Heart right ventricle (tissue), 16 donors: ENCODE measurements at regions not wholly inside any gene's neighbourhood (a gene's known extent, or its start where the extent isn't known, plus 50 kb on each side); places are given as distances from the start of the nearest gene placed in this dataset.

Experiments
- ATAC-seq, 8 donors: fragments of 200-7000 bp; cut with Tn5 transposase; one replicate each; pipeline ENCODE4 v1.9.1; 2020; ENCODE audit warnings: mild to moderate bottlenecking in 8 of 8, moderate library complexity in 8 of 8, moderate number of reproducible peaks in 1 of 8
- DNase-seq, 2 donors: peaks; one replicate each; pipeline ENCODE4 v3.0.0-alpha.2; 2020
- H3K27ac ChIP-seq, 10 donors: fragments of 200-600 bp; sonication (generic) in 2 of 10; one replicate each; pipeline versions ENCODE4 v1.5.0 to v1.8.0; 2020 to 2022; ENCODE audit warnings: mild to moderate bottlenecking in 3 of 10
- H3K27me3 ChIP-seq, 7 donors: fragments of 200-600 bp; one replicate each; pipeline ENCODE4 v1.8.0; 2021 to 2022; ENCODE audit warnings: mild to moderate bottlenecking in 2 of 7
- H3K36me3 ChIP-seq, 9 donors: fragments of 200-600 bp; sonication (generic) in 1 of 9; one replicate each; pipeline versions ENCODE4 v1.5.0 to v1.8.0; 2020 to 2022; ENCODE audit warnings: mild to moderate bottlenecking in 2 of 9
- H3K4me1 ChIP-seq, 9 donors: fragments of 200-600 bp; sonication (generic) in 1 of 9; one replicate each; pipeline versions ENCODE4 v1.5.0 to v1.8.0; 2020 to 2022; ENCODE audit warnings: mild to moderate bottlenecking in 4 of 9
- H3K4me3 ChIP-seq, 10 donors: fragments of 200-600 bp; sonication (generic) in 2 of 10; one replicate each; pipeline versions ENCODE4 v1.5.0 to v1.8.0; 2020 to 2022; ENCODE audit warnings: mild to moderate bottlenecking in 7 of 10, moderate library complexity in 2 of 10
- H3K9me3 ChIP-seq, 11 donors: fragments of 200-600 bp in 10 of 11; sonication (generic) in 2 of 11; one replicate each; pipeline versions ENCODE4 v1.5.0 to v1.8.0; 2013 to 2022; ENCODE audit warnings: mild to moderate bottlenecking in 2 of 11, control low read depth in 1 of 11, moderate library complexity in 1 of 11
- CTCF ChIP-seq, 9 donors: fragments of 200-600 bp; sonication (generic) in 2 of 9; IDR thresholded peaks; one replicate each; pipeline versions ENCODE4 v1.5.0 to v1.8.0; 2021 to 2022; ENCODE audit warnings: antibody characterized with exemption in 9 of 9, mild to moderate bottlenecking in 5 of 9, moderate library complexity in 1 of 9
- WGBS, 2 donors: extraction: QIAGEN DNeasy Blood & Tissue Kit; methylation state at CpG; one replicate each; pipeline ENCODE4 v1.1.7; 2013; ENCODE audit warnings: inconsistent platforms in 1 of 2; 5-methylcytosine and 5-hydroxymethylcytosine counted together
- intact Hi-C, 10 donors: fragments of 100-400 bp; cut with DNase I; formaldehyde crosslinking; loops; one replicate each; pipeline versions ENCODE4 v1.11.1 to v1.14.2; 2022
- donor health status: Arrhythmogenic right ventricular cardiomyopathy.
- donor health status: ischemic (EF 13 %, LVEDD 7.1; RV severe dilation, severe dysfunction).
- donor health status: healthy with polysubstance abuse.
- donor health status: DM: no; HTN: yes; CAD: no.
- donor health status: DM: no; HTN: no; CAD: no.
- donor health status: ischemic (EF 25% LVEDD 6.9; RV normal size, moderate dysfunction).
- donor health status: ischemic (EF 25% LVEDD 5.7; RV mildly dilated, moderate dysfunction).
- donor health status: healthy.
- donor health status: DM: yes; HTN: yes; CAD: no.
- donor health status: Ischemic cardiomyopathy.
- donor health status: ischemic (EF 35%, LVEDD 5.7; RV mildly dilated, moderate dysfunction).
- donor health status: nonischemic (EF 11% LVEDD 7.7; RV severe dilation, severe dysfunction).
- donor health status: DM: yes; HTN: yes; CAD: no.
- donor health status: PGD.
- donor health status: ischemic (EF 29% LVEDD 5.4; RV normal size, mild dysfunction).
- donor health status: nonischemic (EF 23%, LVEDD 6.1; RV moderate dilation, normal function).

GRCh38 chr17:34850023-34850422 is 111.2 kb downstream of the CCT6B start:
- ATAC-seq, result no peak
- Histone ChIP-seq H3K4me3 (no peak overlapping the region), H3K4me1 (peaks cover 0 to 5% (median 0%) of the 10 kb centered on the region in 9 donors), H3K36me3 (no peaks in the 10 kb centered on the region), H3K9me3 (no peaks in the 10 kb centered on the region), H3K27me3 (peaks cover 0 to 3% (median 0%) of the 10 kb centered on the region in 7 donors), H3K27ac (no peak overlapping the region)
- intact Hi-C loops, result loop anchor here in 1 of 10 donors (10.0 kb wide), 1 partner anchor 45 kb away; no protein-coding TSS in a partner anchor
- TF ChIP-seq CTCF (IDR thresholded peaks at IDR 0.05), result no peak
- no peak for DNase-seq
- WGBS, 2 donors, result 83 to 87% methylated on average over 4 of the region's 4 CpGs

GRCh38 chr17:34847938-34848337 is 113.3 kb downstream of the CCT6B start:
- TF ChIP-seq CTCF (IDR thresholded peaks at IDR 0.05), result no peak
- intact Hi-C loops, result no loop called here

GRCh38 chr17:34845296-34845695 is 116.0 kb downstream of the CCT6B start:
- Histone ChIP-seq H3K27me3 (peaks cover 0 to under 1% (median 0%) of the 10 kb centered on the region in 7 donors), H3K27ac (no peak overlapping the region), H3K36me3 (no peaks in the 10 kb centered on the region), H3K4me1 (peaks cover 0 to 9% (median 0%) of the 10 kb centered on the region in 9 donors), H3K4me3 (no peak overlapping the region), H3K9me3 (no peaks in the 10 kb centered on the region)
- ATAC-seq, result no peak
- intact Hi-C loops, result no loop called here
- TF ChIP-seq CTCF (IDR thresholded peaks at IDR 0.05), result no peak
- WGBS, 2 donors, result 15 to 18% methylated on average over 3 of the region's 3 CpGs
- no peak for DNase-seq

More at GRCh38 chr17:34847938-34848337, 113.3 kb downstream of the CCT6B start:
- H3K4me3 ChIP-seq, result no peak overlapping the region
- H3K36me3 ChIP-seq, result no peaks in the 10 kb centered on the region
- H3K27ac ChIP-seq, result no peak overlapping the region
- H3K27me3 ChIP-seq, result peaks cover 0 to 3% (median 0%) of the 10 kb centered on the region in 7 donors
- H3K4me1 ChIP-seq, result no peaks in the 10 kb centered on the region
- no peak for ATAC-seq
- DNase-seq, result no peak
- 41 to 43% methylated on average over 3 of the region's 3 CpGs for WGBS, 2 donors
- no peaks in the 10 kb centered on the region for H3K9me3 ChIP-seq

- Histone ChIP-seq H3K27ac (no peak overlapping the region), H3K4me3 (no peak overlapping the region), H3K36me3 (no peaks in the 10 kb centered on the region), H3K9me3 (no peaks in the 10 kb centered on the region), H3K4me1 (peaks cover 0 to 10% (median 0%) of the 10 kb centered on the region in 9 donors), H3K27me3 (peaks cover 0 to 9% (median 0%) of the 10 kb centered on the region in 7 donors)
- intact Hi-C loops, result no loop called here
- WGBS, 2 donors, result 73 to 74% methylated on average over 3 of the region's 3 CpGs
- ATAC-seq (no peak), DNase-seq (no peak)
- no peak for TF ChIP-seq CTCF (IDR thresholded peaks at IDR 0.05)
Observed at GRCh38 chr17:34843682-34844081, 117.6 kb downstream of the CCT6B start.
